GM21717 (cell line): ENCODE measurements at regions not wholly inside any gene's neighbourhood (a gene's known extent, or its start where the extent isn't known, plus 50 kb on each side); places are given as distances from the start of the nearest gene placed in this dataset.

Experiments used
- ATAC-seq: cut with Tn5 transposase; IDR thresholded peaks from one replicate; pipeline ENCODE4 v1.9.1; 2021; ENCODE audit warnings: mild to moderate bottlenecking, moderate library complexity; ENCODE audit not compliant: unreplicated experiment

- ATAC-seq = no peak
Observed at GRCh38 chr6:108751851-108752732, 96.1 kb upstream of the ARMC2 start.

GRCh38 chr6:108752733-108753590 lies 95.3 kb upstream of the ARMC2 start:
- no peak for ATAC-seq

GRCh38 chr6:108755257-108756240 lies 92.7 kb upstream of the ARMC2 start:
- no peak for ATAC-seq

- no peak for ATAC-seq
Observed at GRCh38 chr6:108757357-108757756, 90.9 kb upstream of the ARMC2 start.

GRCh38 chr6:108758884-108759283 lies 89.3 kb upstream of the ARMC2 start:
- ATAC-seq = no peak

- no peak for ATAC-seq
Observed at GRCh38 chr6:108760126-108761050, 87.8 kb upstream of the ARMC2 start.

- no peak for ATAC-seq
Observed at GRCh38 chr6:108762394-108762793, 85.8 kb upstream of the ARMC2 start.

GRCh38 chr6:108763931-108764579 lies 84.2 kb upstream of the ARMC2 start:
- no peak for ATAC-seq

GRCh38 chr6:108764580-108764950 lies 83.7 kb upstream of the ARMC2 start:
- no peak for ATAC-seq

- no peak for ATAC-seq
Observed at GRCh38 chr6:108765495-108765894, 82.7 kb upstream of the ARMC2 start.

GRCh38 chr6:108766419-108766818 lies 81.8 kb upstream of the ARMC2 start:
- ATAC-seq = no peak

GRCh38 chr6:108766886-108767285 lies 81.3 kb upstream of the ARMC2 start:
- no peak for ATAC-seq

GRCh38 chr6:108767418-108768165 lies 80.6 kb upstream of the ARMC2 start:
- ATAC-seq = no peak

GRCh38 chr6:108768166-108768555 lies 80.1 kb upstream of the ARMC2 start:
- ATAC-seq = no peak

GRCh38 chr6:108768792-108769524 lies 79.3 kb upstream of the ARMC2 start:
- no peak for ATAC-seq

- no peak for ATAC-seq
Observed at GRCh38 chr6:108771421-108771820, 76.8 kb upstream of the ARMC2 start.

- no peak for ATAC-seq
Observed at GRCh38 chr6:108774555-108774954, 73.7 kb upstream of the ARMC2 start.

GRCh38 chr6:108777536-108777935 lies 70.7 kb upstream of the ARMC2 start:
- ATAC-seq = no peak
